ENCODE measurements at regions not wholly inside any gene's neighbourhood (a gene's known extent, or its start where the extent isn't known, plus 50 kb on each side); places are given as distances from the start of the nearest gene placed in this dataset.
"Not testable (repeated sequence)": the region's sequence is repeated elsewhere in the genome, so short reads cannot be mapped to it uniquely, and the experiment has no call there.

DNA sequence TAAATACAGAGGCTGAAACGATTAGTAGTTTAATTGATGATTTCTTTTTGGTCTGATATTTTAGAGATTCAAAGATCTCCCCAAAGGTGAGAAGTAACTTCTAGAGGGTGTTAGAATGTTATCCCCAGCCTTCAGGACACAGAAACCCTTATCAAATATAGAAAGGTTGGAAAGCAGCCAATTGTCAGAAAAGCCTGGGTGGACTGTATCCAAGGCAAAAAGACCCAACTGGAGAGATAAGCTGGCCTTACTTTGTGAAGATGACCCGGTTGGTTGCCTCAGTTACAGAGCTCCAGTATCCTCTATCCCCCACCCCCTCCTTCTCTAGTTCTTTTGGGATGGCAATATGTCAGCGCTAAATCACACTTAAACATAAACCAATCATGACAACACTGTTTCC is 75.7 kb downstream of the GCNT4 start:
- Histone ChIP-seq H3K4me2 (no peak overlapping the region), H3K36me3 (no peaks in the 10 kb centered on the region)

DNA sequence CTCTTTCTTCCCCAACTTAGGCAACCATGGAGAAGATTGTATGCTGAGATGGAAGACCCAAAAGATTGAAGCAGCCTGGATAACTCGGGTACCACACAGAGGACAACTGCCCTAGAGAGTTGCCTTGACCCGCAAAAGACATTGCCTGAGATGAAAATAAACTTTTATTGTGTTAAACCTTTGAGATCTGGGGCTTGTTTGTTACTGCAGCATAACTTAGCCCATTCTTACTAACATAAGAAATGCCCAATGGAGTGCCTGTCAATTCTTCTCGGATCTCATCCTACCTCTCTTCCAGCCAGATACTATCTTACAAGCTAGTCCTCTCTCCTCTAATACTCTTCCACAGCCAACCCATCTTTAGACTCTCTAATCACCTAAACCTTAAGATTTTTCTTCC is 76.8 kb downstream of the GCNT4 start:
- no peak overlapping the region for H3K27ac ChIP-seq
- H3K27me3 ChIP-seq = no peaks in the 10 kb centered on the region
- no peaks in the 10 kb centered on the region for H4K20me1 ChIP-seq
- H3K9ac ChIP-seq = no peak overlapping the region
- no peak overlapping the region for H3K4me3 ChIP-seq
- no peaks in the 10 kb centered on the region for H3K36me3 ChIP-seq
- H3K4me2 ChIP-seq = no peak overlapping the region
- peaks cover 0 to 16% (median 6%) of the 10 kb centered on the region in 10 experiments; a peak in 10 of 20 replicates for H3K4me1 ChIP-seq
- TF ChIP-seq Cebpa-rat (IDR thresholded peaks at IDR 0.05) = no peak
- peaks cover 0 to 6% (median 0%) of the 10 kb centered on the region in 11 experiments; a peak in 6 of 22 replicates for H3K9me3 ChIP-seq (replicated peaks in 1 of 11)

More for the DNA sequence above, 75.7 kb downstream of the GCNT4 start:
- Histone ChIP-seq H3K4me1 (peaks cover 0 to 16% (median 6%) of the 10 kb centered on the region in 10 experiments; a peak in 10 of 20 replicates), H3K27ac (no peak overlapping the region), H3K27me3 (no peaks in the 10 kb centered on the region), H3K9ac (no peak overlapping the region), H3K9me3 (replicated peaks in 1 of 11) (peaks cover 0 to 6% (median 0%) of the 10 kb centered on the region in 11 experiments; a peak in 6 of 22 replicates), H3K4me3 (no peak overlapping the region), H4K20me1 (no peaks in the 10 kb centered on the region)
- TF ChIP-seq Cebpa-rat (IDR thresholded peaks at IDR 0.05) = no peak

DNA sequence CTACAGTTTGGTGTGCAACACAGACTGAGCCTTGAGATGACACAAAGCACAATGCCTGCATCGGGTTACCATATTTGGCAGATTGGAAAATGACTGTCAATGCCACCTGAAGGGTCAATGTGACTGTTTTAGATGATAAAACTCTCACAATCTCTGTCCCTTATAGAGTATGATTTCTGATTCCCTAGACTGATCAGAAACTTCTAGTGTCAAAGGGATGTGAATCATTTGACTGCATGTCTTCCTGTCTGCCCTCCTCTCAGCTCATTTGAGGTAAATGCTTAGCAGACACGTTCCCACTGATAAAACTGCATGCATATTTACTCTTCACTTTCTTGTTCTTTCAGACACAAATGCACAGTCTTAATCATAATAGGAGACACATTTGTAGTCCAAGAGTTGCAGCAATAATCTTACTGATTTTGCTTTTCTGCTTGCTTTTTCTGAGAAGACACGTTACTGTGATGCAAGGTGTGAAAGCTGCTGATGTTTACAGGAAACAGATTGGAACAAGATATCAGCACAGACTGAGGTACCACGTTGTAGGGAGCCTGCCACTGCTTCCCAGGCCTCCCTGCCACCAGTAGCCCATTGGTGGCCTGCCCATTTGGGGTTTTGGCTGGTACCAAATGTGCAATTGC is 77.8 kb downstream of the GCNT4 start:
- no peak overlapping the region for H3K9ac ChIP-seq
- H3K36me3 ChIP-seq = no peaks in the 10 kb centered on the region
- H3K4me2 ChIP-seq = no peak overlapping the region
- peaks cover 0 to 16% (median 6%) of the 10 kb centered on the region in 10 experiments; a peak in 10 of 20 replicates for H3K4me1 ChIP-seq
- peaks cover 0 to 6% (median 0%) of the 10 kb centered on the region in 11 experiments; a peak in 6 of 22 replicates for H3K9me3 ChIP-seq (replicated peaks in 1 of 11)
- no peak overlapping the region for H3K4me3 ChIP-seq
- no peak for TF ChIP-seq Cebpa-rat (IDR thresholded peaks at IDR 0.05)
- no peaks in the 10 kb centered on the region for H4K20me1 ChIP-seq
- no peak overlapping the region for H3K27ac ChIP-seq
- H3K27me3 ChIP-seq = no peaks in the 10 kb centered on the region

GRCh38 chr5:74973694-74974093 is 78.7 kb downstream of the GCNT4 start:
- peaks cover 0 to 6% (median 0%) of the 10 kb centered on the region in 11 experiments; a peak in 6 of 22 replicates for H3K9me3 ChIP-seq (replicated peaks in 1 of 11)
- no peaks in the 10 kb centered on the region for H3K27me3 ChIP-seq
- no peaks in the 10 kb centered on the region for H3K36me3 ChIP-seq
- TF ChIP-seq Cebpa-rat (IDR thresholded peaks at IDR 0.05) = no peak
- H4K20me1 ChIP-seq = no peaks in the 10 kb centered on the region
- no peak overlapping the region for H3K4me2 ChIP-seq
- no peak overlapping the region for H3K4me3 ChIP-seq
- peaks cover 0 to 14% (median 6%) of the 10 kb centered on the region in 10 experiments; a peak in 10 of 20 replicates for H3K4me1 ChIP-seq
- H3K27ac ChIP-seq = no peak overlapping the region
- H3K9ac ChIP-seq = no peak overlapping the region

DNA sequence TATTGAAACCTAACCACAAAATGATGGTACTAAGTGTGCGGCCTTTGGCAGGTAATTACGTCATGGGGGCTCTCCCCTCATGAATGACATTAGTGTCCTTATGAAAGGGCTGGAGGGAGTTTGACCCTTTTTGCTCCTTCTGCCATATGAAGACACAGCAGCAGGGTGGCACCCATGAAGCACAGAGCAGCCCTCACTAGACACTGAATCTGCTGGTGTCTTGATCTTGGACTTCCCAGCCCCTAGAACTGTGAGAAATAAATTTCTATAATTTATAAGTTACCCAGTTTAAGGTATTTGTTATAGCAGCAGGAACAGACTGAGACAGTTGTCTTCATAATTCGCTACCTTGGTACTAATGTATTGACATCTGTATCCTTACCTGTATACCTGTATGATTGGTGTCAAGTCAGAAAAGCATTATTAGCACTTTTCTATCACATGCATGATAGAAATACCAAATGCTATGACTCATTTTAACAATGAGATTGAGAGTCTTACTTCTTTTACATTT is 80.4 kb downstream of the GCNT4 start:
- Histone ChIP-seq H3K9me3 (replicated peaks in 1 of 11) (peaks cover 0 to 6% (median 0%) of the 10 kb centered on the region in 11 experiments; a peak in 6 of 22 replicates), H3K36me3 (no peaks in the 10 kb centered on the region), H4K20me1 (no peaks in the 10 kb centered on the region), H3K4me3 (no peak overlapping the region), H3K27ac (no peak overlapping the region), H3K4me2 (no peak overlapping the region), H3K27me3 (no peaks in the 10 kb centered on the region), H3K4me1 (no peaks in the 10 kb centered on the region), H3K9ac (no peak overlapping the region)
- no peak for TF ChIP-seq Cebpa-rat (IDR thresholded peaks at IDR 0.05)

DNA sequence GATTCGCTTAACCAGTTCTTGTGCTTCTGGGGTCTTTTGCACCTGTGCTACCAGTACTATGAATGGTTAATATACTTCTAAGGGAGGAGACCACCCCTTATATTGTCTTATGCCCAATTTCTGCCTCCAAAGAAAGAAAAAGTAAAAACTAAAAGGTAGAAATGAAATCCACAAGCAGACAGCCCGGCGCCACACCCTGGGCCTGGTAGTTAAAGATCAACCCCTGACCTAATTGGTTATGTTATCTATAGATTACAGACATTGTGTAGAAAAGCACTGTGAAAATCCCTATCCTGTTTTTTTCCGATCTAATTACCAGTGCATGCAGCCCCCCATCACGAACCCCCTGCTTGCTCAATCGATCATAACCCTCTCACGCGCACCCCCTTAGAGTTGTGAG is 81.5 kb downstream of the GCNT4 start:
- H3K9me3 ChIP-seq (replicated peaks in 1 of 11); H3K4me3 ChIP-seq; H3K4me1 ChIP-seq; H4K20me1 ChIP-seq; H3K27ac ChIP-seq; H3K4me2 ChIP-seq; H3K27me3 ChIP-seq; H3K36me3 ChIP-seq; H3K9ac ChIP-seq: not testable (repeated sequence)

- no peaks in the 10 kb centered on the region for H3K9me3 ChIP-seq (replicated peaks in 1 of 11)
- no peaks in the 10 kb centered on the region for H3K36me3 ChIP-seq
- TF ChIP-seq Cebpa-rat (IDR thresholded peaks at IDR 0.05) = no peak
- no peak overlapping the region for H3K9ac ChIP-seq
- no peak overlapping the region for H3K27ac ChIP-seq
- H3K4me1 ChIP-seq = no peaks in the 10 kb centered on the region
- no peak overlapping the region for H3K4me2 ChIP-seq
- no peaks in the 10 kb centered on the region for H3K27me3 ChIP-seq
- H3K4me3 ChIP-seq = no peak overlapping the region
- no peaks in the 10 kb centered on the region for H4K20me1 ChIP-seq
Observed at GRCh38 chr5:74969726-74970125, 82.6 kb downstream of the GCNT4 start.

- no peaks in the 10 kb centered on the region for H3K4me1 ChIP-seq
- H3K9me3 ChIP-seq (replicated peaks in 1 of 11) = no peaks in the 10 kb centered on the region
- H3K36me3 ChIP-seq = no peaks in the 10 kb centered on the region
- no peak overlapping the region for H3K27ac ChIP-seq
- no peaks in the 10 kb centered on the region for H3K27me3 ChIP-seq
- no peak overlapping the region for H3K9ac ChIP-seq
- H4K20me1 ChIP-seq = no peaks in the 10 kb centered on the region
- no peak overlapping the region for H3K4me3 ChIP-seq
- TF ChIP-seq Cebpa-rat (IDR thresholded peaks at IDR 0.05) = no peak
- no peak overlapping the region for H3K4me2 ChIP-seq
Observed at GRCh38 chr5:74966141-74967026, 86.0 kb downstream of the GCNT4 start.

GRCh38 chr5:74963407-74963806 is 89.0 kb downstream of the GCNT4 start:
- H3K9me3 ChIP-seq (replicated peaks in 1 of 11) = no peaks in the 10 kb centered on the region
- TF ChIP-seq Cebpa-rat (IDR thresholded peaks at IDR 0.05) = no peak
- no peaks in the 10 kb centered on the region for H3K4me1 ChIP-seq
- no peak overlapping the region for H3K27ac ChIP-seq
- H3K4me3 ChIP-seq = no peak overlapping the region
- no peak overlapping the region for H3K9ac ChIP-seq
- H3K36me3 ChIP-seq = no peaks in the 10 kb centered on the region
- no peaks in the 10 kb centered on the region for H4K20me1 ChIP-seq
- H3K4me2 ChIP-seq = no peak overlapping the region
- H3K27me3 ChIP-seq = no peaks in the 10 kb centered on the region
